ENCODE measurements at regions not wholly inside any gene's neighbourhood (a gene's known extent, or its start where the extent isn't known, plus 50 kb on each side); places are given as distances from the start of the nearest gene placed in this dataset.

GRCh38 chr13:99796175-99796819 is 175.3 kb downstream of the ZIC5 start:
- H3K4me1 ChIP-seq (ENCODE audit: control insufficient read depth in 1 of 2, insufficient read depth in 2 of 2, low read length in 2 of 2) = no peaks in the 10 kb centered on the region
- Mint-ChIP-seq H3K27me3 (ENCODE audit: low read depth in 3 of 3) (no peaks in the 10 kb centered on the region), H3K27ac (no peak overlapping the region), H3K4me3 (no peak overlapping the region), H3K4me1 (no peaks in the 10 kb centered on the region), H3K36me3 (no peaks in the 10 kb centered on the region), H3K9me3 (peaks cover 0 to 4% (median 0%) of the 10 kb centered on the region in 7 donors)
- DNase-seq = no peak
- H3K4me3 ChIP-seq (replicated peaks in 1 of 3; ENCODE audit: low read depth in 2 of 3, low read length in 3 of 3) = no peak overlapping the region
- no peaks in the 10 kb centered on the region for H3K9me3 ChIP-seq (replicated peaks in 1 of 2; ENCODE audit: control insufficient read depth in 1 of 2, insufficient read depth in 1 of 2, low read length in 2 of 2)
- no peak overlapping the region for H2AFZ ChIP-seq (ENCODE audit: insufficient read depth, low read depth, low read length, poor library complexity, severe bottlenecking)
- TF ChIP-seq CTCF (IDR thresholded peaks at IDR 0.05) = no peak
- H3K27ac ChIP-seq (ENCODE audit: low read depth in 1 of 2, low read length in 2 of 2) = no peak overlapping the region
- H3K9ac ChIP-seq (ENCODE audit: insufficient read depth, low read length, poor library complexity, severe bottlenecking) = no peak overlapping the region
- H3K27me3 ChIP-seq (ENCODE audit: control insufficient read depth in 2 of 2, insufficient read depth in 2 of 2, low read length in 2 of 2) = no peaks in the 10 kb centered on the region
- no peaks in the 10 kb centered on the region for H4K20me1 ChIP-seq (ENCODE audit: insufficient read depth, low read length)
- intact Hi-C loops (cut with micrococcal nuclease) = no loop called here
- no peaks in the 10 kb centered on the region for H3K36me3 ChIP-seq (replicated peaks in 1 of 2; ENCODE audit: control insufficient read depth in 1 of 2, insufficient read depth in 2 of 2, low read length in 2 of 2)
- H3K4me2 ChIP-seq (replicated peaks; ENCODE audit: extremely low read depth, low read length, poor library complexity, severe bottlenecking) = no peak overlapping the region
- no peaks in the 10 kb centered on the region for H3K79me2 ChIP-seq (ENCODE audit: insufficient read depth, low read length)

DNA sequence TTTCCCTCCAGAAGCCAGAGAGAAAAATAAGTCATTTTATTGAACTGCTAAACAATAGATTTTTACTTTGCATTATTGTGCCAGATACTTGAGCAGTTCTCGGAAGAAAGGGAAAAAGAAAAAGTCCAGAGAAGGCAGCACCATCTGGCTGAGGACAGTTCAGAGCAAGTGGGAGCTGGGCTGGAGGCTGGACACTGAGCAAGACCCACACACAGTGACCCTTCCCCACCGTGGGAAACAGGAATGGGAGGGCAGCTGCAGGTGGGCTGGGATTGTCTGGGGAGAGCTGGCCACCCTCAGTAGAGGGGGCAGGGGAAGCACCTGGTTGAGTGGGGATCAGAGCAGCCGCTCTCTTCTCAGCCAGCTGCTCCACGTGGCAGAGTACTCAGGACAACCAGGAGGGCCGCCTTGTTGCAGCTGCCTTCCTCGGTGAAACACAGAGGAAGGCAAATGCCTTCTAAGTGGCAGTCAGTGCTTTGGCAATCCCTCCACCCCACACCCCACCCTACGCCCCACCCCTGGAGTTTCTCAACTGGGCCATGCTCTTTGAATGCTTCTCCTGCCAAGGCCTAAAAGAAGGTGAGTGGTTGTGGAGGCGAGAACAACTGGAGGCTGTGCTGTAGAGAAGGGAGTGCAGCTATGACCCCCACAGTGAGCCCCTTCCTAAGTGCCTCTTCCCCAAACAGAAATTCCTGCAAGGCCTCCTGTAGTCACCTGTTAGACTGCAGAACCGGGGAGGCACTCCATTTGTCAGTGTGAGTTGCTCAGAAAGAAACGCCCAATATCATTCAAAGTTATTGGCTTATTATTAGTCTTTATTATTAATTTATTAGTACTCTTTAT is 179.3 kb downstream of the ZIC5 start:
- Histone ChIP-seq H2AFZ (ENCODE audit: insufficient read depth, low read depth, low read length, poor library complexity, severe bottlenecking) (no peak overlapping the region), H4K20me1 (ENCODE audit: insufficient read depth, low read length) (no peaks in the 10 kb centered on the region), H3K4me1 (ENCODE audit: control insufficient read depth in 1 of 2, insufficient read depth in 2 of 2, low read length in 2 of 2) (no peaks in the 10 kb centered on the region), H3K27me3 (ENCODE audit: control insufficient read depth in 2 of 2, insufficient read depth in 2 of 2, low read length in 2 of 2) (no peaks in the 10 kb centered on the region), H3K4me3 (replicated peaks in 1 of 3; ENCODE audit: low read depth in 2 of 3, low read length in 3 of 3) (no peak overlapping the region), H3K27ac (ENCODE audit: low read depth in 1 of 2, low read length in 2 of 2) (no peak overlapping the region), H3K9me3 (replicated peaks in 1 of 2; ENCODE audit: control insufficient read depth in 1 of 2, insufficient read depth in 1 of 2, low read length in 2 of 2) (no peaks in the 10 kb centered on the region), H3K79me2 (ENCODE audit: insufficient read depth, low read length) (no peaks in the 10 kb centered on the region), H3K4me2 (replicated peaks; ENCODE audit: extremely low read depth, low read length, poor library complexity, severe bottlenecking) (no peak overlapping the region), H3K9ac (ENCODE audit: insufficient read depth, low read length, poor library complexity, severe bottlenecking) (no peak overlapping the region), H3K36me3 (replicated peaks in 1 of 2; ENCODE audit: control insufficient read depth in 1 of 2, insufficient read depth in 2 of 2, low read length in 2 of 2) (no peaks in the 10 kb centered on the region)
- no peaks in the 10 kb centered on the region for H3K27me3 Mint-ChIP-seq (ENCODE audit: low read depth in 3 of 3)
- intact Hi-C loops (cut with micrococcal nuclease) = no loop called here
- H3K9me3 Mint-ChIP-seq = peaks cover 0 to 5% (median 0%) of the 10 kb centered on the region in 7 donors
- TF ChIP-seq CTCF (IDR thresholded peaks at IDR 0.05) = no peak
- no peaks in the 10 kb centered on the region for H3K36me3 Mint-ChIP-seq
- no peaks in the 10 kb centered on the region for H3K4me1 Mint-ChIP-seq
- H3K4me3 Mint-ChIP-seq = no peak overlapping the region
- WGBS (ENCODE audit: insufficient coverage) = 84% methylated on average over 6 of the region's 10 CpGs
- H3K27ac Mint-ChIP-seq = no peak overlapping the region
- DNase-seq = no peak
